Peyer's patch (tissue), 4 donors: ENCODE measurements at regions not wholly inside any gene's neighbourhood (a gene's known extent, or its start where the extent isn't known, plus 50 kb on each side); places are given as distances from the start of the nearest gene placed in this dataset.

Source experiments
- CTCF ChIP-seq, 6 experiments: fragments of 450-650 bp in 4 of 6; fragments of 200-600 bp in 2 of 6; sonication (generic) in 1 of 6; IDR thresholded peaks; one replicate each; pipeline ENCODE4 v1.5.1; 2017 to 2019; ENCODE audit warnings: antibody characterized with exemption in 6 of 6, mild to moderate bottlenecking in 3 of 6, moderate library complexity in 1 of 6
- POLR2A ChIP-seq, 2 donors: fragments of 450-650 bp; IDR thresholded peaks; one replicate each; pipeline ENCODE4 v1.5.1; 2017; ENCODE audit warnings: antibody characterized with exemption in 2 of 2, mild to moderate bottlenecking in 2 of 2, moderate library complexity in 2 of 2

- no peak for TF ChIP-seq CTCF (IDR thresholded peaks at IDR 0.05)
- no peak for TF ChIP-seq POLR2A (IDR thresholded peaks at IDR 0.05)
These were observed 593.2 kb downstream of the TMA16 start for GRCh38 chr4:164087733-164088132.
